ENCODE measurements at regions not wholly inside any gene's neighbourhood (a gene's known extent, or its start where the extent isn't known, plus 50 kb on each side); places are given as distances from the start of the nearest gene placed in this dataset.

DNA sequence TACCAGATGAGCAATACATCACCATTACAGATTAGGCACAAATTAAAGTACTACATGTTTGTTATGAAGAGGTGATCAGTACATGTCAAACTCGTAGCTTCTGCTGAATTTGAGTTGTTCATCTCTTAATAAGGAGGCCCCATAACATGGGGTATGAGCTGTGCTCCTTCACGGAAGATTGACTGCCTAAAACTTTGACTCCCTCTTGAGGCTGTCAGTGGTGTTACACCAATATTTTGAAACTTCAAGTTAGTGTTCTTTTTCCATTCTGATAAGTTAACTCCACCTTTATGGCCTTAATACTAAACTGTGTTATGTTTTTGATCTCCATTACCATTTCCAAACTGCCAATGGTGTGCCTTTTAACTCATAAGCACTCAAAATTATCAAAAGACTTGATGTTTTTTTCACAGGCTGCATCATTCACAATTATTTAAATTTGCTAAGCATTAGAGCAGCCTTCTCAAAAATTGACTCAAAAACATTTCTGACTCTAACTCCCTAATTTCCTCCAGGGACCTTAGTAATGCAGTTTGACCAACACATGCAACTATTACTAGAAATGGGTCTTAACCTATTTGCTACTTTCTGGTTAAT is 1591.5 kb downstream of the PCDH9 start:
- Histone ChIP-seq H3K4me1 (no peaks in the 10 kb centered on the region), H3K9me3 (no peaks in the 10 kb centered on the region), H3K27me3 (no peaks in the 10 kb centered on the region), H3K36me3 (no peaks in the 10 kb centered on the region), H3K4me3 (no peak overlapping the region), H3K27ac (no peak overlapping the region)
- TF ChIP-seq EP300 (IDR thresholded peaks at IDR 0.05) (no peak), POLR2A (IDR thresholded peaks at IDR 0.05) (no peak)
- TF ChIP-seq, protein P1, sequence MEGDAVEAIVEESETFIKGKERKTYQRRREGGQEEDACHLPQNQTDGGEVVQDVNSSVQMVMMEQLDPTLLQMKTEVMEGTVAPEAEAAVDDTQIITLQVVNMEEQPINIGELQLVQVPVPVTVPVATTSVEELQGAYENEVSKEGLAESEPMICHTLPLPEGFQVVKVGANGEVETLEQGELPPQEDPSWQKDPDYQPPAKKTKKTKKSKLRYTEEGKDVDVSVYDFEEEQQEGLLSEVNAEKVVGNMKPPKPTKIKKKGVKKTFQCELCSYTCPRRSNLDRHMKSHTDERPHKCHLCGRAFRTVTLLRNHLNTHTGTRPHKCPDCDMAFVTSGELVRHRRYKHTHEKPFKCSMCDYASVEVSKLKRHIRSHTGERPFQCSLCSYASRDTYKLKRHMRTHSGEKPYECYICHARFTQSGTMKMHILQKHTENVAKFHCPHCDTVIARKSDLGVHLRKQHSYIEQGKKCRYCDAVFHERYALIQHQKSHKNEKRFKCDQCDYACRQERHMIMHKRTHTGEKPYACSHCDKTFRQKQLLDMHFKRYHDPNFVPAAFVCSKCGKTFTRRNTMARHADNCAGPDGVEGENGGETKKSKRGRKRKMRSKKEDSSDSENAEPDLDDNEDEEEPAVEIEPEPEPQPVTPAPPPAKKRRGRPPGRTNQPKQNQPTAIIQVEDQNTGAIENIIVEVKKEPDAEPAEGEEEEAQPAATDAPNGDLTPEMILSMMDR (IDR thresholded peaks at IDR 0.05) = peak; percentile 47 to 53 (median 52)
- WGBS, 2 donors = 21 to 24% methylated on average over 2 of the region's 2 CpGs
- peak in 1 of 2 donors; percentile 15 for DNase-seq (ENCODE audit: low spot score in 2 of 2)

- no peaks in the 10 kb centered on the region for H3K9me3 ChIP-seq
- H3K27ac ChIP-seq = no peak overlapping the region
- DNase-seq (ENCODE audit: low spot score in 2 of 2) = no peak
- H3K4me1 ChIP-seq = no peaks in the 10 kb centered on the region
- no peak overlapping the region for H3K4me3 ChIP-seq
- 91% methylated on average over 1 of the region's 1 CpG for WGBS, 2 donors
- no peak for TF ChIP-seq POLR2A (IDR thresholded peaks at IDR 0.05)
- no peak for TF ChIP-seq EP300 (IDR thresholded peaks at IDR 0.05)
- TF ChIP-seq, protein P1 (IDR thresholded peaks at IDR 0.05) = no peak
- no peaks in the 10 kb centered on the region for H3K36me3 ChIP-seq
- no peaks in the 10 kb centered on the region for H3K27me3 ChIP-seq
Measured at GRCh38 chr13:65633806-65634205, 1596.3 kb downstream of the PCDH9 start.

DNA sequence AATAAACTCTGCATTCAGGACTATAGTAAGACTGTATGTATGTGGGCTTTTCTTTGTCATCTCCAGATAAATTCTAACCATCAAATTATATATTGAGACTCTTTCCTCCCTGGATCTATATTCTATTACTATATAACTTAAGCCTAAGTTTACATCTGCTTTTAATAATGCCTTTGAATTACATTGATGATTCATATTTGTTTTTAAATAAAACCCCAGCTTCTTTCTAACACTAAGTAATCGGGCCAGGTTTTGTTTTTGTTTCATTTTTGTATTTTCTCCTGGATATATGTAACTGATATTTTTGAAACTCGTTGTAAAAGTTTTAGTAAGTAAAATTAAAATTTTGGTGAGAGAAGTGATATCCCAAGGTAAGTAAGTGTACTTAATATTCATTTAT is 1599.1 kb downstream of the PCDH9 start:
- TF ChIP-seq, protein P1 (IDR thresholded peaks at IDR 0.05) = no peak
- DNase-seq (ENCODE audit: low spot score in 2 of 2) = no peak
- Histone ChIP-seq H3K4me3 (no peak overlapping the region), H3K4me1 (no peaks in the 10 kb centered on the region), H3K36me3 (no peaks in the 10 kb centered on the region), H3K9me3 (no peaks in the 10 kb centered on the region), H3K27me3 (no peaks in the 10 kb centered on the region), H3K27ac (no peak overlapping the region)
- WGBS, 2 donors = 62 to 63% methylated on average over 2 of the region's 2 CpGs

- Histone ChIP-seq H3K36me3 (no peaks in the 10 kb centered on the region), H3K27ac (no peak overlapping the region), H3K9me3 (no peaks in the 10 kb centered on the region), H3K27me3 (no peaks in the 10 kb centered on the region), H3K4me1 (no peaks in the 10 kb centered on the region), H3K4me3 (no peak overlapping the region)
- TF ChIP-seq EP300 (IDR thresholded peaks at IDR 0.05) (no peak), POLR2A (IDR thresholded peaks at IDR 0.05) (no peak)
- TF ChIP-seq, protein P1 (IDR thresholded peaks at IDR 0.05) = no peak
- no peak for DNase-seq (ENCODE audit: low spot score in 2 of 2)
- WGBS, 2 donors = 84 to 88% methylated on average over 2 of the region's 2 CpGs
Measured at GRCh38 chr13:65629926-65630325, 1600.2 kb downstream of the PCDH9 start.

DNA sequence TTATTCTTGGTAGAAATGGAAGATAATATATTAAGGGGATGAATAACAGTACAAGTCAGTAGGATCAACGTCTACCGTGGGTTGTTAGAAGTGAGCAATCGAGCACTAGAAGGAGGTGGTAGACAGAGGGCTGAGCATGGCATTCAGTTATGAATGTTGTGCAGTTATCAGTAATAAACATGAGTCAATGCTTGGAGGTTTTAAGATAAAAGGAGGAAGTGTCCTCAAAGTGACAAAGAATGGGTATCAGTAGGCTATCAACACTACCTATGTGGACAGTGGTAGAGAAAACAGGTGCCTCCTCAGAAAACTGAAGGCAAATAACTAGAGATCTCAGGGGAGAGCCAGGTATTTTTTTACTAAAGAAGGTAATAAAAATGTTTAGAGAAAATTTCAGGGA is 1607.0 kb downstream of the PCDH9 start:
- TF ChIP-seq POLR2A (IDR thresholded peaks at IDR 0.05) (no peak), EP300 (IDR thresholded peaks at IDR 0.05) (no peak)
- H3K36me3 ChIP-seq = no peaks in the 10 kb centered on the region
- H3K27me3 ChIP-seq = no peaks in the 10 kb centered on the region
- no peaks in the 10 kb centered on the region for H3K9me3 ChIP-seq
- H3K4me3 ChIP-seq = no peak overlapping the region
- 89 to 91% methylated on average over 3 of the region's 3 CpGs for WGBS, 2 donors
- no peaks in the 10 kb centered on the region for H3K4me1 ChIP-seq
- no peak for DNase-seq (ENCODE audit: low spot score in 2 of 2)
- H3K27ac ChIP-seq = no peak overlapping the region

- DNase-seq (ENCODE audit: low spot score in 2 of 2) = no peak
- no peak overlapping the region for H3K4me3 ChIP-seq
- H3K36me3 ChIP-seq = no peaks in the 10 kb centered on the region
- TF ChIP-seq, protein P1 (IDR thresholded peaks at IDR 0.05) = no peak
- no peak for TF ChIP-seq POLR2A (IDR thresholded peaks at IDR 0.05)
- TF ChIP-seq EP300 (IDR thresholded peaks at IDR 0.05) = no peak
- no peak overlapping the region for H3K27ac ChIP-seq
- H3K4me1 ChIP-seq = no peaks in the 10 kb centered on the region
- H3K9me3 ChIP-seq = no peaks in the 10 kb centered on the region
- WGBS, 2 donors = 86 to 90% methylated on average over 3 of the region's 3 CpGs
- H3K27me3 ChIP-seq = no peaks in the 10 kb centered on the region
Measured at GRCh38 chr13:65615506-65615905, 1614.6 kb downstream of the PCDH9 start.
